ENCODE measurements at regions not wholly inside any gene's neighbourhood (a gene's known extent, or its start where the extent isn't known, plus 50 kb on each side); places are given as distances from the start of the nearest gene placed in this dataset.
"Not testable (repeated sequence)": the region's sequence is repeated elsewhere in the genome, so short reads cannot be mapped to it uniquely, and the experiment has no call there.

GRCh38 chr12:75759196-75759595, 247.8 kb upstream of the KRR1 start:
- H3K27ac ChIP-seq (ENCODE audit: low read depth, low read length) = no peak overlapping the region
- WGBS, 3 donors = 86 to 96% (median 91%) methylated on average over 4 of the region's 4 CpGs

GRCh38 chr12:75756771-75757170, 245.4 kb upstream of the KRR1 start:
- no peak overlapping the region for H3K27ac ChIP-seq (ENCODE audit: low read depth, low read length)
- WGBS, 3 donors = 98% methylated on average over 3 of the region's 3 CpGs

- H3K27ac ChIP-seq (ENCODE audit: low read depth, low read length) = no peak overlapping the region
These were observed 244.7 kb upstream of the KRR1 start for GRCh38 chr12:75756111-75756510.

GRCh38 chr12:75754698-75755097, 243.3 kb upstream of the KRR1 start:
- H3K27ac ChIP-seq (ENCODE audit: low read depth, low read length) = no peak overlapping the region

- WGBS, 3 donors = 95 to 99% (median 97%) methylated on average over 1 of the region's 1 CpG
- no peak overlapping the region for H3K27ac ChIP-seq (ENCODE audit: low read depth, low read length)
These were observed 242.7 kb upstream of the KRR1 start for GRCh38 chr12:75754141-75754540.

GRCh38 chr12:75751769-75752471, 240.5 kb upstream of the KRR1 start:
- no peak overlapping the region for H3K27ac ChIP-seq (ENCODE audit: low read depth, low read length)
- 81 to 85% (median 83%) methylated on average over 4 of the region's 4 CpGs for WGBS, 3 donors

GRCh38 chr12:75750716-75751306, 239.4 kb upstream of the KRR1 start:
- no peak overlapping the region for H3K27ac ChIP-seq (ENCODE audit: low read depth, low read length)

GRCh38 chr12:75748990-75749389, 237.6 kb upstream of the KRR1 start:
- 94 to 99% (median 96%) methylated on average over 2 to 3 of the region's 3 CpGs for WGBS, 3 donors
- not testable (repeated sequence) for H3K27ac ChIP-seq (ENCODE audit: low read depth, low read length)

More at GRCh38 chr12:75750716-75751306, 239.4 kb upstream of the KRR1 start:
- WGBS, 3 donors = 54 to 62% (median 54%) methylated on average over 4 of the region's 4 CpGs

GRCh38 chr12:75748136-75748535, 236.7 kb upstream of the KRR1 start:
- no peak overlapping the region for H3K27ac ChIP-seq (ENCODE audit: low read depth, low read length)
- WGBS, 3 donors = 74 to 78% (median 76%) methylated on average over 6 of the region's 6 CpGs

GRCh38 chr12:75747572-75748021, 236.2 kb upstream of the KRR1 start:
- 70 to 90% (median 70%) methylated on average over 1 of the region's 1 CpG for WGBS, 3 donors

GRCh38 chr12:75746621-75747020, 235.2 kb upstream of the KRR1 start:
- 94 to 98% (median 94%) methylated on average over 4 of the region's 4 CpGs for WGBS, 3 donors

More at GRCh38 chr12:75747572-75748021, 236.2 kb upstream of the KRR1 start:
- H3K27ac ChIP-seq (ENCODE audit: low read depth, low read length) = no peak overlapping the region

GRCh38 chr12:75744607-75745256, 233.3 kb upstream of the KRR1 start:
- 57 to 85% (median 81%) methylated on average over 1 of the region's 1 CpG for WGBS, 3 donors

More at GRCh38 chr12:75746621-75747020, 235.2 kb upstream of the KRR1 start:
- H3K27ac ChIP-seq (ENCODE audit: low read depth, low read length) = no peak overlapping the region

GRCh38 chr12:75742961-75743360, 231.6 kb upstream of the KRR1 start:
- H3K27ac ChIP-seq (ENCODE audit: low read depth, low read length) = no peak overlapping the region
- 92 to 95% (median 94%) methylated on average over 1 of the region's 1 CpG for WGBS, 3 donors

More at GRCh38 chr12:75744607-75745256, 233.3 kb upstream of the KRR1 start:
- H3K27ac ChIP-seq (ENCODE audit: low read depth, low read length) = no peak overlapping the region

GRCh38 chr12:75742048-75742447, 230.6 kb upstream of the KRR1 start:
- 92 to 97% (median 95%) methylated on average over 4 of the region's 4 CpGs for WGBS, 3 donors
- no peak overlapping the region for H3K27ac ChIP-seq (ENCODE audit: low read depth, low read length)

GRCh38 chr12:75739912-75740311, 228.5 kb upstream of the KRR1 start:
- 75 to 86% (median 76%) methylated on average over 1 of the region's 1 CpG for WGBS, 3 donors
- no peak overlapping the region for H3K27ac ChIP-seq (ENCODE audit: low read depth, low read length)

GRCh38 chr12:75739098-75739497, 227.7 kb upstream of the KRR1 start:
- not testable (repeated sequence) for H3K27ac ChIP-seq (ENCODE audit: low read depth, low read length)
- 91 to 100% (median 95%) methylated on average over 2 of the region's 2 CpGs for WGBS, 3 donors

- WGBS, 3 donors = 59 to 78% (median 68%) methylated on average over 2 of the region's 2 CpGs
- no peak overlapping the region for H3K27ac ChIP-seq (ENCODE audit: low read depth, low read length)
These were observed 227.1 kb upstream of the KRR1 start for GRCh38 chr12:75738486-75738885.

GRCh38 chr12:75735853-75736252, 224.4 kb upstream of the KRR1 start:
- 30 to 90% (median 71%) methylated on average over 1 of the region's 1 CpG for WGBS, 3 donors
- H3K27ac ChIP-seq (ENCODE audit: low read depth, low read length) = no peak overlapping the region

GRCh38 chr12:75728826-75729225, 217.4 kb upstream of the KRR1 start:
- H3K27ac ChIP-seq (ENCODE audit: low read depth, low read length) = no peak overlapping the region
- 84 to 95% (median 93%) methylated on average over 1 of the region's 1 CpG for WGBS, 3 donors

GRCh38 chr12:75727577-75727976, 216.2 kb upstream of the KRR1 start:
- 69 to 95% (median 90%) methylated on average over 2 of the region's 2 CpGs for WGBS, 3 donors
- no peak overlapping the region for H3K27ac ChIP-seq (ENCODE audit: low read depth, low read length)

Data from adipose tissue (tissue), 3 donors.